HG02759 (cell line): ENCODE measurements at regions not wholly inside any gene's neighbourhood (a gene's known extent, or its start where the extent isn't known, plus 50 kb on each side); places are given as distances from the start of the nearest gene placed in this dataset.
"Not testable (repeated sequence)": the region's sequence is repeated elsewhere in the genome, so short reads cannot be mapped to it uniquely, and the experiment has no call there.

Source experiments
- ATAC-seq: cut with Tn5 transposase; IDR thresholded peaks from one replicate; pipeline ENCODE4 v1.9.1; 2021; ENCODE audit warnings: mild to moderate bottlenecking, moderate library complexity; ENCODE audit not compliant: unreplicated experiment

GRCh38 chr9:97248252-97248651, 59.2 kb upstream of the CCDC180 start:
- not testable (repeated sequence) for ATAC-seq

GRCh38 chr9:97243606-97244005, 63.9 kb upstream of the CCDC180 start:
- no peak for ATAC-seq

- not testable (repeated sequence) for ATAC-seq
Observed at GRCh38 chr9:97241430-97241829, 66.0 kb upstream of the CCDC180 start.

GRCh38 chr9:97237951-97238889, 69.2 kb upstream of the CCDC180 start:
- ATAC-seq = peak; percentile 94

GRCh38 chr9:97237311-97237786, 70.1 kb upstream of the CCDC180 start:
- no peak for ATAC-seq

- ATAC-seq = not testable (repeated sequence)
Observed at GRCh38 chr9:97233009-97233400, 74.5 kb upstream of the CCDC180 start.

GRCh38 chr9:97232060-97233008, 75.1 kb upstream of the CCDC180 start:
- ATAC-seq = not testable (repeated sequence)

- not testable (repeated sequence) for ATAC-seq
Observed at GRCh38 chr9:97222393-97222792, 85.1 kb upstream of the CCDC180 start.

GRCh38 chr9:97221478-97222355, 85.7 kb upstream of the CCDC180 start:
- ATAC-seq = peak; percentile 58

- no peak for ATAC-seq
Observed at GRCh38 chr9:97220894-97221477, 86.5 kb upstream of the CCDC180 start.

GRCh38 chr9:97220396-97220795, 87.1 kb upstream of the CCDC180 start:
- not testable (repeated sequence) for ATAC-seq

GRCh38 chr9:97219443-97220140, 87.9 kb upstream of the CCDC180 start:
- ATAC-seq = not testable (repeated sequence)

- not testable (repeated sequence) for ATAC-seq
Observed at GRCh38 chr9:97215127-97215526, 92.3 kb upstream of the CCDC180 start.

GRCh38 chr9:97214556-97214955, 92.9 kb upstream of the CCDC180 start:
- not testable (repeated sequence) for ATAC-seq

- not testable (repeated sequence) for ATAC-seq
Observed at GRCh38 chr9:97199683-97200082, 107.8 kb upstream of the CCDC180 start.

GRCh38 chr9:97193767-97194166, 113.7 kb upstream of the CCDC180 start:
- not testable (repeated sequence) for ATAC-seq

- no peak for ATAC-seq
Observed at GRCh38 chr9:97188545-97188944, 118.9 kb upstream of the CCDC180 start.

- ATAC-seq = not testable (repeated sequence)
Observed at GRCh38 chr9:97187706-97188105, 119.8 kb upstream of the CCDC180 start.

GRCh38 chr9:97186493-97186892, 121.0 kb upstream of the CCDC180 start:
- ATAC-seq = no peak
